GM12892 (cell line): ENCODE measurements at regions not wholly inside any gene's neighbourhood (a gene's known extent, or its start where the extent isn't known, plus 50 kb on each side); places are given as distances from the start of the nearest gene placed in this dataset.

Source experiments
- POLR2A ChIP-seq: IDR thresholded peaks from 2 replicates; pipeline ENCODE4 v1.6.1; 2011; ENCODE audit warnings: low read depth, low read length, control low read depth
- POLR2AphosphoS5 ChIP-seq: IDR thresholded peaks from 2 replicates; pipeline ENCODE4 v1.6.1; 2011; ENCODE audit warnings: low read depth, low read length, control low read depth
- TAF1 ChIP-seq: IDR thresholded peaks from 2 replicates; pipeline ENCODE4 v1.6.1; 2011; ENCODE audit warnings: low read depth, mild to moderate bottlenecking, control low read depth, low read length, borderline replicate concordance

GRCh38 chr11:112460141-112460540, 199.5 kb upstream of the PLET1 start:
- TF ChIP-seq POLR2A (no peak), POLR2AphosphoS5 (no peak), TAF1 (no peak)
